ENCODE measurements at regions not wholly inside any gene's neighbourhood (a gene's known extent, or its start where the extent isn't known, plus 50 kb on each side); places are given as distances from the start of the nearest gene placed in this dataset.

GRCh38 chr2:366706-367105, 78.8 kb upstream of the ALKAL2 start:
- Histone ChIP-seq H3K27me3 (replicated peaks in 1 of 2; ENCODE audit: control insufficient read depth in 2 of 2, insufficient read depth in 2 of 2, low read length in 1 of 2) (no peaks in the 10 kb centered on the region; a peak in 1 of 4 replicates), H3K9ac (ENCODE audit: control insufficient read depth, insufficient read depth, low read length) (no peak overlapping the region), H3K4me2 (ENCODE audit: control insufficient read depth, insufficient read depth) (no peak overlapping the region), H4K20me1 (ENCODE audit: control insufficient read depth, insufficient read depth) (no peaks in the 10 kb centered on the region), H3K4me3 (no peak overlapping the region), H2AFZ (ENCODE audit: control insufficient read depth, low read depth, low read length) (no peak overlapping the region), H3K36me3 (ENCODE audit: control insufficient read depth in 2 of 2, insufficient read depth in 2 of 2, low read length in 1 of 2) (no peaks in the 10 kb centered on the region), H3K27ac (ENCODE audit: control insufficient read depth, insufficient read depth) (no peak overlapping the region), H3K4me1 (ENCODE audit: control insufficient read depth, insufficient read depth, low read length) (no peaks in the 10 kb centered on the region), H3K79me2 (ENCODE audit: control insufficient read depth, insufficient read depth, low read length) (no peaks in the 10 kb centered on the region), H3K9me3 (replicated peaks; ENCODE audit: control insufficient read depth, insufficient read depth, low read length) (no peaks in the 10 kb centered on the region; the same call in 2 of the 3 replicates)
- RAD21 ChIA-PET (ENCODE audit: unreplicated experiment): no interaction called here
- intact Hi-C loops (cut with micrococcal nuclease; ENCODE audit: unreplicated experiment) (no loop called here), in situ Hi-C loops (cut with MboI) (no loop called here)
- WGBS (ENCODE audit: insufficient coverage, insufficient replicate concordance, low lambda C conversion rate, missing lambda C conversion rate): 52% methylated on average over 11 of the region's 11 CpGs
- POLR2A ChIA-PET: no interaction called here
- TF ChIP-seq ZNF384 (IDR thresholded peaks at IDR 0.05; ENCODE audit: borderline replicate concordance, low read depth, low read length) (no peak), IKZF1 (conservative IDR thresholded peaks at IDR 0.05) (no peak)
- CTCF ChIA-PET: no interaction called here
- no TSS peak for BruUV-seq (replicated peaks)
- no peak for ATAC-seq
- SMC1A ChIA-PET (ENCODE audit: uncharacterized antibody, unreplicated experiment): no interaction called here
- no peak for FAIRE-seq
- no peak for DNase-seq (ENCODE audit: low read depth, low spot score)

- no peaks in the 10 kb centered on the region; the same call in 2 of the 3 replicates for H3K9me3 ChIP-seq (replicated peaks; ENCODE audit: control insufficient read depth, insufficient read depth, low read length)
- WGBS (ENCODE audit: insufficient coverage, insufficient replicate concordance, low lambda C conversion rate, missing lambda C conversion rate): 40% methylated on average over 28 of the region's 28 CpGs
- intact Hi-C loops (cut with micrococcal nuclease; ENCODE audit: unreplicated experiment) (no loop called here), in situ Hi-C loops (cut with MboI) (no loop called here)
- H2AFZ ChIP-seq (ENCODE audit: control insufficient read depth, low read depth, low read length): no peak overlapping the region
- H3K4me2 ChIP-seq (ENCODE audit: control insufficient read depth, insufficient read depth): no peak overlapping the region
- POLR2A ChIA-PET: no interaction called here
- no peak overlapping the region for H3K27ac ChIP-seq (ENCODE audit: control insufficient read depth, insufficient read depth)
- no peak overlapping the region for H3K9ac ChIP-seq (ENCODE audit: control insufficient read depth, insufficient read depth, low read length)
- RAD21 ChIA-PET (ENCODE audit: unreplicated experiment): no interaction called here
- H3K4me1 ChIP-seq (ENCODE audit: control insufficient read depth, insufficient read depth, low read length): no peaks in the 10 kb centered on the region
- SMC1A ChIA-PET (ENCODE audit: uncharacterized antibody, unreplicated experiment): no interaction called here
- CTCF ChIA-PET: no interaction called here
- no peaks in the 10 kb centered on the region for H4K20me1 ChIP-seq (ENCODE audit: control insufficient read depth, insufficient read depth)
- BruUV-seq (replicated peaks): no TSS peak
- DNase-seq (ENCODE audit: low read depth, low spot score): no peak
- H3K79me2 ChIP-seq (ENCODE audit: control insufficient read depth, insufficient read depth, low read length): no peaks in the 10 kb centered on the region
- FAIRE-seq: no peak
- no peak for ATAC-seq
- H3K4me3 ChIP-seq: no peak overlapping the region
- no peaks in the 10 kb centered on the region for H3K36me3 ChIP-seq (ENCODE audit: control insufficient read depth in 2 of 2, insufficient read depth in 2 of 2, low read length in 1 of 2)
- no peaks in the 10 kb centered on the region; a peak in 1 of 4 replicates for H3K27me3 ChIP-seq (replicated peaks in 1 of 2; ENCODE audit: control insufficient read depth in 2 of 2, insufficient read depth in 2 of 2, low read length in 1 of 2)
- no peak for TF ChIP-seq RAD21 (IDR thresholded peaks at IDR 0.05; ENCODE audit: insufficient read depth, low read depth, low read length)
- no peak for TF ChIP-seq PKNOX1 (IDR thresholded peaks at IDR 0.05)
- no peak for TF ChIP-seq MEF2B (IDR thresholded peaks at IDR 0.05; ENCODE audit: partially characterized antibody, poor library complexity, severe bottlenecking)
- no peak for TF ChIP-seq ZBTB4 (CRISPR knock-in tag; IDR thresholded peaks at IDR 0.05)
- no peak for TF ChIP-seq ZSCAN29 (IDR thresholded peaks at IDR 0.05)
- no peak for TF ChIP-seq RB1 (IDR thresholded peaks at IDR 0.05; ENCODE audit: borderline replicate concordance)
- no peak for TF ChIP-seq BCL11A (IDR thresholded peaks at IDR 0.05; ENCODE audit: low read depth, low read length)
- TF ChIP-seq BMI1 (IDR thresholded peaks at IDR 0.05; ENCODE audit: borderline replicate concordance): no peak
- TF ChIP-seq POLR2AphosphoS5 (IDR thresholded peaks at IDR 0.05; ENCODE audit: low read length): no peak
These were observed 77.7 kb upstream of the ALKAL2 start for GRCh38 chr2:365367-366275.

Measured in GM12878 (cell line).